K562 (cell line): ENCODE measurements at regions not wholly inside any gene's neighbourhood (a gene's known extent, or its start where the extent isn't known, plus 50 kb on each side); places are given as distances from the start of the nearest gene placed in this dataset.
"Not testable (repeated sequence)": the region's sequence is repeated elsewhere in the genome, so short reads cannot be mapped to it uniquely, and the experiment has no call there.

Source experiments
- ATAC-seq: fragments of 200-7000 bp; cut with Tn5 transposase; 3 replicates; pipeline ENCODE4 v1.9.1; 2020; ENCODE audit warnings: moderate library complexity
- BruUV-seq: library from RNA; stranded (reverse); fragments of 400-500 nt; replicated peaks from 2 replicates; lab custom pipeline; 2021; lab: Mats Ljungman, UMichigan
- CTCF ChIA-PET: fragments of 300-600 bp; formaldehyde crosslinking; extraction: SDS; loops from one replicate; lab custom pipeline; 2021; ENCODE audit warnings: low intra/inter-chr PET ratio; lab: Yijun Ruan, JAX
- POLR2A ChIA-PET: fragments of 300-600, 350-650 bp; sonication (Branson Sonifier 250); formaldehyde crosslinking; extraction: SDS; loops from one replicate; lab custom pipeline; 2021; ENCODE audit warnings: antibody characterized with exemption, inconsistent platforms; lab: Yijun Ruan, JAX
- DNase-seq, 4 experiments: peaks; one replicate each; pipeline versions ENCODE4 v3.0.0 to v3.0.0-alpha.2; 2011 to 2018; ENCODE audit warnings: low spot score in 3 of 4, mixed read lengths in 3 of 4; ENCODE audit errors: extremely low read depth in 1 of 4
- FAIRE-seq: peaks from 2 replicates; lab custom pipeline; 2011; peaks lifted over from hg19 to GRCh38; lab: Jason Lieb, UNC
- H2AFZ ChIP-seq: 2 replicates; pipeline ENCODE4 v1.6.0; 2011; ENCODE audit warnings: low read depth, low read length, control low read depth, inconsistent platforms
- H3K27ac ChIP-seq: fragments of 200-600 bp; 3 replicates; pipeline ENCODE4 v1.8.0; 2011; ENCODE audit warnings: low read depth, mild to moderate bottlenecking, control low read depth, inconsistent platforms, low read length, moderate library complexity, mixed read lengths; ENCODE audit errors: extremely low read depth
- H3K27me3 ChIP-seq, 2 experiments: fragments of 300-600 bp in 1 of 2; 2 replicates in 1 of 2; 3 replicates in 1 of 2; pipeline versions ENCODE4 v1.6.0 to v1.8.0; 2011; ENCODE audit warnings: inconsistent platforms in 2 of 2, low read length in 2 of 2, mild to moderate bottlenecking in 1 of 2, mixed read lengths in 1 of 2, moderate library complexity in 1 of 2; ENCODE audit not compliant: control insufficient read depth in 2 of 2, insufficient read depth in 2 of 2
- H3K36me3 ChIP-seq: fragments of 300-600 bp; 3 replicates; pipeline ENCODE4 v1.8.0; 2011; ENCODE audit warnings: mild to moderate bottlenecking, low read length, inconsistent platforms; ENCODE audit not compliant: control insufficient read depth, insufficient read depth
- H3K4me1 ChIP-seq, 2 experiments: fragments of 200-600 bp in 1 of 2; replicated peaks in 1 of 2; 2 replicates in 1 of 2; 3 replicates in 1 of 2; pipeline versions ENCODE4 v1.5.1 to v1.8.0; 2011; ENCODE audit warnings: inconsistent platforms in 2 of 2, low read length in 2 of 2, mild to moderate bottlenecking in 1 of 2, mixed read lengths in 1 of 2, moderate library complexity in 1 of 2; ENCODE audit not compliant: control insufficient read depth in 2 of 2, insufficient read depth in 2 of 2
- H3K4me2 ChIP-seq: 2 replicates; pipeline ENCODE4 v1.6.1; 2011; ENCODE audit warnings: low read length, control low read depth, inconsistent platforms, mixed read lengths; ENCODE audit not compliant: insufficient read depth
- H3K4me3 ChIP-seq: fragments of 200-600 bp; sonication (generic), shearing (Covaris generic); 2 replicates; pipeline ENCODE4 v1.5.1; 2016; ENCODE audit warnings: control low read depth, inconsistent platforms
- H3K79me2 ChIP-seq: fragments of 200-600 bp; 3 replicates; pipeline ENCODE4 v1.8.0; 2011; ENCODE audit warnings: low read length, inconsistent platforms; ENCODE audit not compliant: control insufficient read depth, insufficient read depth
- H3K9ac ChIP-seq, 2 experiments: 2 replicates each; pipeline versions ENCODE4 v1.6.0 to v1.6.1; 2011; ENCODE audit warnings: low read depth in 2 of 2, low read length in 2 of 2, control low read depth in 1 of 2, inconsistent platforms in 1 of 2, mild to moderate bottlenecking in 1 of 2, mixed read lengths in 1 of 2; ENCODE audit not compliant: insufficient read depth in 1 of 2
- H3K9me1 ChIP-seq: one replicate; pipeline ENCODE4 v1.6.0; 2011; ENCODE audit warnings: inconsistent platforms, mild to moderate bottlenecking, low read length, moderate library complexity; ENCODE audit not compliant: control insufficient read depth, insufficient read depth
- H3K9me3 ChIP-seq: replicated peaks from 2 replicates; pipeline ENCODE4 v1.5.1; 2011; ENCODE audit warnings: low read depth, low read length, inconsistent platforms; ENCODE audit not compliant: control insufficient read depth, insufficient read depth
- H4K20me1 ChIP-seq: replicated peaks from 2 replicates; pipeline ENCODE4 v1.6.1; 2011; ENCODE audit warnings: low read length, inconsistent platforms, mixed read lengths; ENCODE audit not compliant: control insufficient read depth, insufficient read depth
- ARHGAP35 ChIP-seq: fragments of 450-650 bp; IDR thresholded peaks from 2 replicates; pipeline ENCODE4 v1.6.1; 2018; ENCODE audit not compliant: partially characterized antibody
- C11orf30 ChIP-seq: fragments of 450-650 bp; IDR thresholded peaks from 2 replicates; pipeline ENCODE4 v1.6.1; 2016; ENCODE audit warnings: low read depth, mild to moderate bottlenecking
- FOS ChIP-seq: IDR thresholded peaks from 3 replicates; pipeline ENCODE4 v1.6.1; 2011; ENCODE audit not compliant: insufficient read length; ENCODE audit errors: extremely low read depth
- MAFF ChIP-seq: IDR thresholded peaks from 2 replicates; pipeline ENCODE4 v1.6.1; 2012; ENCODE audit warnings: low read length, improper control_type of control experiment
- NR4A1 ChIP-seq, 2 experiments: fragments of 250-450 bp in 1 of 2; fragments of 450-650 bp in 1 of 2; sonication (Bioruptor Pico) in 1 of 2; IDR thresholded peaks; 2 replicates each; pipeline versions ENCODE4 v1.4.0 to v1.6.1; 2016 to 2020; ENCODE audit warnings: mild to moderate bottlenecking in 2 of 2, missing compliant biosample characterization in 1 of 2, missing genetic modification characterization in 1 of 2, moderate library complexity in 1 of 2
- PHF8 ChIP-seq: fragments of 200-600 bp; sonication (generic); IDR thresholded peaks from 2 replicates; pipeline ENCODE4 v1.6.1; 2012; ENCODE audit warnings: mixed run types, mild to moderate bottlenecking, inconsistent platforms, low read length, moderate library complexity, borderline replicate concordance
- RBM25 ChIP-seq: fragments of 200-400 bp; formaldehyde crosslinking; IDR thresholded peaks from 2 replicates; pipeline ENCODE4 v1.6.1; 2018; ENCODE audit warnings: low read length, low read depth, moderate library complexity; ENCODE audit not compliant: severe bottlenecking
- TARDBP ChIP-seq: fragments of 450-650 bp; IDR thresholded peaks from 2 replicates; pipeline ENCODE4 v1.6.1; 2016
- ZFP36 ChIP-seq: fragments of 150-350 bp; IDR thresholded peaks from 2 replicates; pipeline ENCODE4 v1.6.1; 2018; ENCODE audit warnings: low read length, low read depth; ENCODE audit not compliant: partially characterized antibody
- ZNF316 ChIP-seq: fragments of 450-650 bp; IDR thresholded peaks from 2 replicates; pipeline ENCODE4 v1.6.1; 2016
- WGBS: fragments of 100-300 bp; shearing (Covaris generic); methylation state at CpG from one replicate; pipeline ENCODE4 v1.1.6; 2016; ENCODE audit warnings: low coverage, mixed read lengths; ENCODE audit not compliant: insufficient coverage; ENCODE audit errors: missing lambda C conversion rate; 5-methylcytosine and 5-hydroxymethylcytosine counted together
- in situ Hi-C: fragments of 300-500 bp; cut with MboI; formaldehyde crosslinking; loops from 4 replicates; pipeline ENCODE4 v1.15.0; 2018; ENCODE audit warnings: inconsistent platforms, mixed read lengths
- intact Hi-C: fragments of 100-400 bp; cut with micrococcal nuclease; formaldehyde crosslinking; loops from 2 replicates; pipeline ENCODE4 v1.14.2; 2022

GRCh38 chr3:171916888-171917287 is 73.7 kb downstream of the TMEM212 start:
- in situ Hi-C loops (no loop called here), intact Hi-C loops (no loop called here)
- Histone ChIP-seq H3K79me2 (no peaks in the 10 kb centered on the region), H3K9me1 (no peaks in the 10 kb centered on the region), H3K36me3 (no peaks in the 10 kb centered on the region), H3K4me2 (no peak overlapping the region), H3K9ac (no peak overlapping the region), H4K20me1 (no peaks in the 10 kb centered on the region), H3K9me3 (peaks cover 3% of the 10 kb centered on the region), H3K4me3 (no peak overlapping the region), H3K27ac (no peak overlapping the region), H3K4me1 (no peaks in the 10 kb centered on the region), H3K27me3 (no peaks in the 10 kb centered on the region), H2AFZ (no peak overlapping the region)
- no TSS peak for BruUV-seq
- POLR2A ChIA-PET: no interaction called here
- peak; percentile 73 for TF ChIP-seq RBM25
- no peak for TF ChIP-seq ARHGAP35
- peak; percentile 16 for TF ChIP-seq ZFP36
- no peak for TF ChIP-seq NR4A1 (CRISPR knock-in tag; IDR thresholded peaks at IDR 0.05)
- TF ChIP-seq NR4A1 (tag; IDR thresholded peaks at IDR 0.05): no peak
- no peak for TF ChIP-seq PHF8
- no peak for TF ChIP-seq FOS
- TF ChIP-seq TARDBP: no peak
- no peak for DNase-seq
- WGBS: 47% methylated on average over 3 of the region's 3 CpGs
- FAIRE-seq: no peak
- CTCF ChIA-PET: no interaction called here
- ATAC-seq: no peak

GRCh38 chr3:171922629-171923028 is 79.5 kb downstream of the TMEM212 start:
- H3K27ac ChIP-seq, POLR2A ChIA-PET, intact Hi-C loops, H3K9me1 ChIP-seq, BruUV-seq, ATAC-seq, H3K4me1 ChIP-seq, H3K4me3 ChIP-seq, H3K9me3 ChIP-seq, H3K79me2 ChIP-seq, DNase-seq, H3K4me2 ChIP-seq, FAIRE-seq, CTCF ChIA-PET, H4K20me1 ChIP-seq, H3K27me3 ChIP-seq, in situ Hi-C loops, H3K9ac ChIP-seq, H2AFZ ChIP-seq, H3K36me3 ChIP-seq: not testable (repeated sequence)
- WGBS: 0% methylated on average over 1 of the region's 1 CpG
- TF ChIP-seq ZNF316 (peak; percentile 66), MAFF (0 out of 2 replicates have a peak, but pooled peaks have one; percentile 2), C11orf30 (peak; percentile 53; the same call in 1 of the 2 replicates)
